HTR-8/SVneo (cell line): ENCODE measurements at regions not wholly inside any gene's neighbourhood (a gene's known extent, or its start where the extent isn't known, plus 50 kb on each side); places are given as distances from the start of the nearest gene placed in this dataset.

Experiments
- DNase-seq: peaks from one replicate; pipeline ENCODE4 v3.0.0; 2011; ENCODE audit warnings: low spot score, mixed read lengths; ENCODE audit not compliant: insufficient read length
- FAIRE-seq: peaks from 2 replicates; lab custom pipeline; 2011; peaks lifted over from hg19 to GRCh38; lab: Jason Lieb, UNC

- DNase-seq (no peak), FAIRE-seq (no peak)
These were observed 51.7 kb upstream of the DUSP10 start for GRCh38 chr1:221793439-221794078.

- FAIRE-seq: no peak
- DNase-seq: no peak
These were observed 50.0 kb upstream of the DUSP10 start for GRCh38 chr1:221791846-221792245.
